ENCODE measurements at regions not wholly inside any gene's neighbourhood (a gene's known extent, or its start where the extent isn't known, plus 50 kb on each side); places are given as distances from the start of the nearest gene placed in this dataset.
A peak's percentile ranks its signal among the peaks of the same experiment; 100 is the strongest.

- ChIA-PET CTCF (interaction anchor here (1.0 kb wide), 1 partner anchor 11 kb away, joined by 3 read pairs; no protein-coding TSS in a partner anchor), POLR2A (no interaction called here)
- Histone ChIP-seq H3K4me1 (ENCODE audit: insufficient read depth, low read length) (no peaks in the 10 kb centered on the region), H3K36me3 (ENCODE audit: insufficient read depth, low read length) (no peaks in the 10 kb centered on the region), H3K27ac (ENCODE audit: low read depth, low read length) (no peak overlapping the region), H3K27me3 (ENCODE audit: insufficient read depth, low read length, poor library complexity, severe bottlenecking) (peaks cover 8% of the 10 kb centered on the region), H3K9me3 (ENCODE audit: low read length) (no peaks in the 10 kb centered on the region), H3K4me3 (ENCODE audit: low read length) (no peak overlapping the region)
- DNase-seq = no peak
- Mint-ChIP-seq H3K4me1 (no peaks in the 10 kb centered on the region), H3K27me3 (peaks cover 17 to 66% of the 10 kb centered on the region in 2 donors), H3K4me3 (no peak overlapping the region), H3K36me3 (no peaks in the 10 kb centered on the region), H3K9me3 (peaks cover 0 to 2% (median 0%) of the 10 kb centered on the region in 5 donors), H3K27ac (no peak overlapping the region)
Observed at GRCh38 chr11:32012049-32012448, 78.8 kb upstream of the RCN1 start.

GRCh38 chr11:32008880-32009551 is 81.9 kb upstream of the RCN1 start:
- Mint-ChIP-seq H3K4me1 (peaks cover 0 to 4% (median 3%) of the 10 kb centered on the region in 3 donors), H3K27me3 (peaks cover 16 to 48% of the 10 kb centered on the region in 2 donors), H3K36me3 (no peaks in the 10 kb centered on the region), H3K9me3 (peaks cover 0 to 2% (median 0%) of the 10 kb centered on the region in 5 donors), H3K27ac (no peak overlapping the region), H3K4me3 (no peak overlapping the region)
- H3K27me3 ChIP-seq (ENCODE audit: insufficient read depth, low read length, poor library complexity, severe bottlenecking) = peaks cover 4% of the 10 kb centered on the region
- H3K4me1 ChIP-seq (ENCODE audit: insufficient read depth, low read length) = no peaks in the 10 kb centered on the region
- H3K4me3 ChIP-seq (ENCODE audit: low read length) = no peak overlapping the region
- no peak for DNase-seq
- no peak overlapping the region for H3K27ac ChIP-seq (ENCODE audit: low read depth, low read length)
- ChIA-PET CTCF (no interaction called here), POLR2A (no interaction called here)
- H3K36me3 ChIP-seq (ENCODE audit: insufficient read depth, low read length) = no peaks in the 10 kb centered on the region
- no peaks in the 10 kb centered on the region for H3K9me3 ChIP-seq (ENCODE audit: low read length)

DNA sequence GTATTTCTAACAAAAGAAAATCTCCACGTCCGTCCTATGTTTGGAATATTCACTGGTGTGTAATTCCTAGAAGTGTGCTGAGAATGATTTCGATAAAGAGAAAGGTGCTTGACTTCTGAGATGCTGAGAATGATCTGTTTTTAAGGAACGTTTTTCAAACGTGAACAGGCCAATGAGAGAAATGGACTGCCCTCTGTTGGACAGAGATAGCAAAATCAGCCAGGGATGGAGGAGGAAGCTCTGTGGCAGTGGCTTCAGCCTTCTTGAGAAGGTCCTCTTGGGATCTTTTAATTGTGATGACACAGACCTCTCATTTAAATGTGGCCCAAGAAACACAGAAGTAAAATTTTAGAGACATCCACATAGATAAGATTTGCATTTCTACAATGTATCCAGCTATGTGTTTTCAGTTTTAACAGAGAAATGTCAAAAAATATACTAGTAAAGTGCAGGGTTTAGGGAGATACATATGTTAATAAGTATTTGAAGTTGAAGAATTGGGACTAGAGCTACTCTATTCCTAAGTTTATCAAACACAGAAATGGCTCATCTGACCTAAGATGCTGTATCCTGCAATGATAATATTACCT is 84.0 kb upstream of the RCN1 start:
- H3K27me3 ChIP-seq (ENCODE audit: insufficient read depth, low read length, poor library complexity, severe bottlenecking) = peaks cover 4% of the 10 kb centered on the region
- H3K9me3 ChIP-seq (ENCODE audit: low read length) = no peaks in the 10 kb centered on the region
- no peak overlapping the region for H3K27ac Mint-ChIP-seq
- H3K9me3 Mint-ChIP-seq = peaks cover 0 to 2% (median 0%) of the 10 kb centered on the region in 5 donors
- DNase-seq = no peak
- POLR2A ChIA-PET = no interaction called here
- peaks cover 0 to 4% (median 3%) of the 10 kb centered on the region in 3 donors for H3K4me1 Mint-ChIP-seq
- H3K4me1 ChIP-seq (ENCODE audit: insufficient read depth, low read length) = no peaks in the 10 kb centered on the region
- H3K27me3 Mint-ChIP-seq = peaks cover 15 to 32% of the 10 kb centered on the region in 2 donors
- no peak overlapping the region for H3K27ac ChIP-seq (ENCODE audit: low read depth, low read length)
- no peak overlapping the region for H3K4me3 Mint-ChIP-seq
- no peak overlapping the region for H3K4me3 ChIP-seq (ENCODE audit: low read length)
- no peaks in the 10 kb centered on the region for H3K36me3 Mint-ChIP-seq
- H3K36me3 ChIP-seq (ENCODE audit: insufficient read depth, low read length) = no peaks in the 10 kb centered on the region
- CTCF ChIA-PET = interaction anchor here (0.8 to 1.8 kb wide), 6 partner anchors 9 to 610 kb away, joined by 3 to 5 read pairs (median 3); no protein-coding TSS in a partner anchor

- H3K4me1 ChIP-seq (ENCODE audit: insufficient read depth, low read length) = no peaks in the 10 kb centered on the region
- no peaks in the 10 kb centered on the region for H3K9me3 Mint-ChIP-seq
- peaks cover 0 to 4% (median 3%) of the 10 kb centered on the region in 3 donors for H3K4me1 Mint-ChIP-seq
- no peaks in the 10 kb centered on the region for H3K9me3 ChIP-seq (ENCODE audit: low read length)
- peaks cover 12 to 31% of the 10 kb centered on the region in 2 donors for H3K27me3 Mint-ChIP-seq
- peaks cover 4% of the 10 kb centered on the region for H3K27me3 ChIP-seq (ENCODE audit: insufficient read depth, low read length, poor library complexity, severe bottlenecking)
- H3K4me3 Mint-ChIP-seq = no peak overlapping the region
- no peak overlapping the region for H3K27ac ChIP-seq (ENCODE audit: low read depth, low read length)
- no peaks in the 10 kb centered on the region for H3K36me3 Mint-ChIP-seq
- no peak overlapping the region for H3K27ac Mint-ChIP-seq
- H3K36me3 ChIP-seq (ENCODE audit: insufficient read depth, low read length) = no peaks in the 10 kb centered on the region
- no peak for DNase-seq
- ChIA-PET CTCF (interaction anchor here (1.8 kb wide), 1 partner anchor 517 kb away, joined by 5 read pairs; no protein-coding TSS in a partner anchor), POLR2A (no interaction called here)
- no peak overlapping the region for H3K4me3 ChIP-seq (ENCODE audit: low read length)
Observed at GRCh38 chr11:32005786-32006416, 85.0 kb upstream of the RCN1 start.

DNA sequence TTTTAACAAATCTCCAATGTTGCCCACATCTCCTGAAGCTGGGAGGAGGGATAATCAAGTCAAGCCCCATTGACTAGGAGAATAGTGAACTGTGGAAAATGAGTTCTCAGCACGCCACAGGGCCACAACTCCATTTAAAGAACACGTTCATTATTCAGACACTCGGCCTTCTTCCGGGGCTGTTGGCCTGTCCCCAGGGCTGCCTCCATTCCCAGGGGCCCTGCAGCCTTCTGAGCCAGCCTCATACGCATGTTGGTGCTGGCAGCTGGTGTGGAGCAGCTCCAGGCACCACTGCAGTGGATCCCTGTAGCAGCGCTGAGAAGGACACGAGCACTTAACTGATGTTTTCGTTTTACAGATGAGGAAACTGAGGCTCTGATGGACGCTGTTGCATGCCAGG is 87.5 kb upstream of the RCN1 start:
- Mint-ChIP-seq H3K27me3 (peaks cover 4 to 16% of the 10 kb centered on the region in 2 donors), H3K4me1 (peaks cover 0 to 4% (median 3%) of the 10 kb centered on the region in 3 donors), H3K4me3 (no peak overlapping the region), H3K27ac (no peak overlapping the region), H3K36me3 (no peaks in the 10 kb centered on the region), H3K9me3 (no peaks in the 10 kb centered on the region)
- ChIA-PET POLR2A (no interaction called here), CTCF (no interaction called here)
- Histone ChIP-seq H3K27me3 (ENCODE audit: insufficient read depth, low read length, poor library complexity, severe bottlenecking) (no peaks in the 10 kb centered on the region), H3K9me3 (ENCODE audit: low read length) (no peaks in the 10 kb centered on the region), H3K4me3 (ENCODE audit: low read length) (no peak overlapping the region), H3K27ac (ENCODE audit: low read depth, low read length) (no peak overlapping the region), H3K36me3 (ENCODE audit: insufficient read depth, low read length) (no peaks in the 10 kb centered on the region), H3K4me1 (ENCODE audit: insufficient read depth, low read length) (no peaks in the 10 kb centered on the region)
- DNase-seq = no peak

DNA sequence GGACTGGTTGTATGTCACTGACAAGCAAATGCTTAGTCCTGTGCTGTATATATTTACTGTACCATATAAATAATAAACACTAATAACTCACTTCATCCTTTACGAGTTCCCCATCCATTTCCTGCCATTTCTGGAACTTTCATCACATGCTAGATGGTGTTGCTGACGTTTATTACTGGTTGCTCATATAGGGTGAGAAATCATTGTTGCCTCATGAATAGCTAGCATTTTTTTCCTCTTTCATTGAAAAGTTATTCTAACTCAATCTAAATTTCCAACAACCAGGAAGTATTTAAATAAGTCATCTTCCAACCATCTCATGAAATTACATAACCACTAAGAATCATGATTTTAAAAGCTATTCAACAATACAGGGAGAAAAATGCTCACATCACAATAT is 88.6 kb upstream of the RCN1 start:
- no peak overlapping the region for H3K27ac ChIP-seq (ENCODE audit: low read depth, low read length)
- H3K4me1 ChIP-seq (ENCODE audit: insufficient read depth, low read length) = no peaks in the 10 kb centered on the region
- no peaks in the 10 kb centered on the region for H3K27me3 ChIP-seq (ENCODE audit: insufficient read depth, low read length, poor library complexity, severe bottlenecking)
- POLR2A ChIA-PET = no interaction called here
- no peaks in the 10 kb centered on the region for H3K9me3 ChIP-seq (ENCODE audit: low read length)
- no peak overlapping the region for H3K4me3 Mint-ChIP-seq
- H3K9me3 Mint-ChIP-seq = no peaks in the 10 kb centered on the region
- peaks cover 4 to 22% of the 10 kb centered on the region in 2 donors for H3K27me3 Mint-ChIP-seq
- no peak overlapping the region for H3K27ac Mint-ChIP-seq
- H3K4me3 ChIP-seq (ENCODE audit: low read length) = no peak overlapping the region
- CTCF ChIA-PET = no interaction called here
- H3K36me3 ChIP-seq (ENCODE audit: insufficient read depth, low read length) = no peaks in the 10 kb centered on the region
- no peaks in the 10 kb centered on the region for H3K36me3 Mint-ChIP-seq
- H3K4me1 Mint-ChIP-seq = peaks cover 0 to 4% (median 3%) of the 10 kb centered on the region in 3 donors
- DNase-seq = no peak

- Mint-ChIP-seq H3K27me3 (peaks cover 3 to 21% of the 10 kb centered on the region in 2 donors), H3K4me1 (peaks cover 19 to 24% (median 20%) of the 10 kb centered on the region in 3 donors), H3K9me3 (no peaks in the 10 kb centered on the region), H3K36me3 (no peaks in the 10 kb centered on the region), H3K4me3 (no peak overlapping the region), H3K27ac (peak overlapping the region in 1 of 8 donors; percentile 31)
- ChIA-PET CTCF (interaction anchor here (1.7 kb wide), 1 partner anchor 9 kb away, joined by 3 read pairs; no protein-coding TSS in a partner anchor), POLR2A (no interaction called here)
- no peaks in the 10 kb centered on the region for H3K9me3 ChIP-seq (ENCODE audit: low read length)
- no peak overlapping the region for H3K4me3 ChIP-seq (ENCODE audit: low read length)
- no peak for DNase-seq
- H3K4me1 ChIP-seq (ENCODE audit: insufficient read depth, low read length) = peaks cover 14% of the 10 kb centered on the region
- no peaks in the 10 kb centered on the region for H3K27me3 ChIP-seq (ENCODE audit: insufficient read depth, low read length, poor library complexity, severe bottlenecking)
- no peak overlapping the region for H3K27ac ChIP-seq (ENCODE audit: low read depth, low read length)
- no peaks in the 10 kb centered on the region for H3K36me3 ChIP-seq (ENCODE audit: insufficient read depth, low read length)
Observed at GRCh38 chr11:31997955-31998354, 92.9 kb upstream of the RCN1 start.
